ENCODE measurements at regions not wholly inside any gene's neighbourhood (a gene's known extent, or its start where the extent isn't known, plus 50 kb on each side); places are given as distances from the start of the nearest gene placed in this dataset.
"Not testable (repeated sequence)": the region's sequence is repeated elsewhere in the genome, so short reads cannot be mapped to it uniquely, and the experiment has no call there.

GRCh38 chrX:138270931-138271330, 440.6 kb downstream of the FGF13 start:
- no peaks in the 10 kb centered on the region for H3K36me3 ChIP-seq
- H3K4me1 ChIP-seq (ENCODE audit: low read depth) = no peaks in the 10 kb centered on the region
- no peak for DNase-seq (ENCODE audit: low read depth in 1 of 2, low spot score in 1 of 2)
- H3K27me3 ChIP-seq = no peaks in the 10 kb centered on the region
- no peak overlapping the region for H3K4me3 ChIP-seq
- no peaks in the 10 kb centered on the region for H3K9me3 ChIP-seq (ENCODE audit: low read depth)
- TF ChIP-seq CTCF (IDR thresholded peaks at IDR 0.05; ENCODE audit: low read depth, low read length) = no peak
- H3K27ac ChIP-seq = no peak overlapping the region

GRCh38 chrX:138282598-138283150, 428.8 kb downstream of the FGF13 start:
- not testable (repeated sequence) for H3K9me3 ChIP-seq (ENCODE audit: low read depth); H3K27me3 ChIP-seq; DNase-seq (ENCODE audit: low read depth in 1 of 2, low spot score in 1 of 2); H3K27ac ChIP-seq; H3K36me3 ChIP-seq; H3K4me3 ChIP-seq; H3K4me1 ChIP-seq (ENCODE audit: low read depth)

GRCh38 chrX:138287205-138287877, 424.2 kb downstream of the FGF13 start:
- DNase-seq (ENCODE audit: low read depth in 1 of 2, low spot score in 1 of 2) = peak in 1 of 2 donors; percentile 37
- peaks cover 9% of the 10 kb centered on the region for H3K4me1 ChIP-seq (ENCODE audit: low read depth)
- no peak overlapping the region for H3K4me3 ChIP-seq
- H3K36me3 ChIP-seq = no peaks in the 10 kb centered on the region
- H3K9me3 ChIP-seq (ENCODE audit: low read depth) = no peaks in the 10 kb centered on the region
- H3K27me3 ChIP-seq = peaks cover 2% of the 10 kb centered on the region
- no peak overlapping the region for H3K27ac ChIP-seq
- no peak for TF ChIP-seq CTCF (IDR thresholded peaks at IDR 0.05; ENCODE audit: low read depth, low read length)

- DNase-seq (ENCODE audit: low read depth in 1 of 2, low spot score in 1 of 2) = no peak
- H3K27me3 ChIP-seq = no peaks in the 10 kb centered on the region
- no peak overlapping the region for H3K4me3 ChIP-seq
- no peak for TF ChIP-seq CTCF (IDR thresholded peaks at IDR 0.05; ENCODE audit: low read depth, low read length)
- no peaks in the 10 kb centered on the region for H3K4me1 ChIP-seq (ENCODE audit: low read depth)
- no peak overlapping the region for H3K27ac ChIP-seq
- H3K9me3 ChIP-seq (ENCODE audit: low read depth) = no peaks in the 10 kb centered on the region
- no peaks in the 10 kb centered on the region for H3K36me3 ChIP-seq
Observed at GRCh38 chrX:138294951-138295350, 416.6 kb downstream of the FGF13 start.

- H3K27ac ChIP-seq = no peak overlapping the region
- no peak overlapping the region for H3K4me3 ChIP-seq
- no peaks in the 10 kb centered on the region for H3K27me3 ChIP-seq
- DNase-seq (ENCODE audit: low read depth in 1 of 2, low spot score in 1 of 2) = no peak
- H3K4me1 ChIP-seq (ENCODE audit: low read depth) = no peaks in the 10 kb centered on the region
- H3K36me3 ChIP-seq = no peaks in the 10 kb centered on the region
- H3K9me3 ChIP-seq (ENCODE audit: low read depth) = no peaks in the 10 kb centered on the region
- TF ChIP-seq CTCF (IDR thresholded peaks at IDR 0.05; ENCODE audit: low read depth, low read length) = no peak
Observed at GRCh38 chrX:138298268-138298667, 413.2 kb downstream of the FGF13 start.

GRCh38 chrX:138345801-138346200, 365.7 kb downstream of the FGF13 start:
- no peaks in the 10 kb centered on the region for H3K36me3 ChIP-seq
- no peak for DNase-seq (ENCODE audit: low read depth in 1 of 2, low spot score in 1 of 2)
- H3K4me1 ChIP-seq (ENCODE audit: low read depth) = peaks cover 8% of the 10 kb centered on the region
- no peaks in the 10 kb centered on the region for H3K9me3 ChIP-seq (ENCODE audit: low read depth)
- no peaks in the 10 kb centered on the region for H3K27me3 ChIP-seq
- TF ChIP-seq CTCF (IDR thresholded peaks at IDR 0.05; ENCODE audit: low read depth, low read length) = no peak
- H3K4me3 ChIP-seq = no peak overlapping the region
- no peak overlapping the region for H3K27ac ChIP-seq

All from cardiac muscle cell (in vitro differentiated cells and primary cell).